Astrocyte of the spinal cord (primary cell): ENCODE measurements at regions not wholly inside any gene's neighbourhood (a gene's known extent, or its start where the extent isn't known, plus 50 kb on each side); places are given as distances from the start of the nearest gene placed in this dataset.

Experiments
- DNase-seq: peaks from one replicate; pipeline ENCODE4 v3.0.0; 2011; ENCODE audit warnings: low read depth, low spot score
- H3K4me3 ChIP-seq: 2 replicates; pipeline ENCODE4 v1.5.1; 2011; ENCODE audit warnings: low read depth, mild to moderate bottlenecking, low read length, moderate library complexity
- in situ Hi-C: cut with HindIII; loops from 2 replicates; pipeline ENCODE4 v1.10.0; 2017; ENCODE audit warnings: low sequenced_read_pairs
- TF ChIP-seq, protein P1 (sequence below): IDR thresholded peaks from 2 replicates; pipeline ENCODE4 v1.5.1; 2012; ENCODE audit warnings: low read depth, mild to moderate bottlenecking, low read length, inconsistent platforms

- TF ChIP-seq, protein P1, sequence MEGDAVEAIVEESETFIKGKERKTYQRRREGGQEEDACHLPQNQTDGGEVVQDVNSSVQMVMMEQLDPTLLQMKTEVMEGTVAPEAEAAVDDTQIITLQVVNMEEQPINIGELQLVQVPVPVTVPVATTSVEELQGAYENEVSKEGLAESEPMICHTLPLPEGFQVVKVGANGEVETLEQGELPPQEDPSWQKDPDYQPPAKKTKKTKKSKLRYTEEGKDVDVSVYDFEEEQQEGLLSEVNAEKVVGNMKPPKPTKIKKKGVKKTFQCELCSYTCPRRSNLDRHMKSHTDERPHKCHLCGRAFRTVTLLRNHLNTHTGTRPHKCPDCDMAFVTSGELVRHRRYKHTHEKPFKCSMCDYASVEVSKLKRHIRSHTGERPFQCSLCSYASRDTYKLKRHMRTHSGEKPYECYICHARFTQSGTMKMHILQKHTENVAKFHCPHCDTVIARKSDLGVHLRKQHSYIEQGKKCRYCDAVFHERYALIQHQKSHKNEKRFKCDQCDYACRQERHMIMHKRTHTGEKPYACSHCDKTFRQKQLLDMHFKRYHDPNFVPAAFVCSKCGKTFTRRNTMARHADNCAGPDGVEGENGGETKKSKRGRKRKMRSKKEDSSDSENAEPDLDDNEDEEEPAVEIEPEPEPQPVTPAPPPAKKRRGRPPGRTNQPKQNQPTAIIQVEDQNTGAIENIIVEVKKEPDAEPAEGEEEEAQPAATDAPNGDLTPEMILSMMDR, result no peak
- no peak for DNase-seq
- in situ Hi-C loops, result no loop called here
- no peak overlapping the region for H3K4me3 ChIP-seq
Measured at GRCh38 chr15:67902579-67903009, 62.7 kb upstream of the RNU6-1 start.

- TF ChIP-seq, protein P1, result no peak
- in situ Hi-C loops, result no loop called here
Measured at GRCh38 chr15:67903708-67904107, 63.9 kb upstream of the RNU6-1 start.

DNA sequence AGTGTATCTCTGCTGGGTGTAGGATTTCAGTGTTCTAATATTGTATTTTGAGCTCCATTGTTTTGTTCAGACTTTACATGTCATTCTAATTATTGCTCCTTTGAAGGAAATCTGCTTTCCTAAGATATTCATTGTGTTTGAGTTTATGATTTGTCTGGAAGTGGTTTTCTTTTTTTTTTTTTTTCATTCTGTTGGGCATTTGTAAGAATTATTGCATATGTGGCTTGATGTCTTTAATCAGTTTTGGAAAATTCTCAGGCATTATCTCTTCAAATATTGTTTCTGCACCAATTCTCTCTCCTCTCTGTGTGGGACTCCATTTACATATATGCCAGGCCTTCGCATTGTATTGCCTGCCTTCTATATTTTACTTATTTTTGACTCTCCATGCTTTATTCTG is 65.8 kb upstream of the RNU6-1 start:
- no peak for DNase-seq
- no peak overlapping the region for H3K4me3 ChIP-seq
- TF ChIP-seq, protein P1, result no peak
- in situ Hi-C loops, result no loop called here

More at GRCh38 chr15:67903708-67904107, 63.9 kb upstream of the RNU6-1 start:
- no peak for DNase-seq
- H3K4me3 ChIP-seq, result no peak overlapping the region

DNA sequence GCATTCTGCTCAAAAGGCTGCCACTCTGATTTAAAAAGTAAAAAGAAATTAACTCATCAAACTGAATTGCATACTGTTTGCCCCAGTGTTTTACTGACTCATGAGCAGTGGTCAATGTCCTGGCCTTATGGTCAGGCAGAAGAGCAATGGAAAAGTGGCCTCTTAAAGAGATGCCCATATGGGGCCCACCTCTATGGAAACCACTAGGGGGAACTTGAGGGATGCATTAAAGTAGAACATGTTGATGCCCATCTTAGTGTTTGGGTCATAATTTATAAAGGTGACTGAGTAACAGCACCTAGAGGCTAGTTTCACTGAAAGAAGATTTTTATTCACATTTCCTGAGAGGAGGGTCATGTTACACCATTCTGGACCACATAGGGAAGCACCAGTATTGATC is 66.5 kb upstream of the RNU6-1 start:
- TF ChIP-seq, protein P1, result peak; percentile 43
- in situ Hi-C loops, result no loop called here
- no peak for DNase-seq
- H3K4me3 ChIP-seq, result no peak overlapping the region

- H3K4me3 ChIP-seq, result no peak overlapping the region
- TF ChIP-seq, protein P1, result no peak
- in situ Hi-C loops, result no loop called here
- no peak for DNase-seq
Measured at GRCh38 chr15:67907184-67907723, 67.4 kb upstream of the RNU6-1 start.

- DNase-seq, result no peak
- no peak overlapping the region for H3K4me3 ChIP-seq
- in situ Hi-C loops, result no loop called here
- TF ChIP-seq, protein P1, result no peak
Measured at GRCh38 chr15:67908756-67909155, 68.9 kb upstream of the RNU6-1 start.
